Prostate gland (tissue), 2 donors: ENCODE measurements at regions not wholly inside any gene's neighbourhood (a gene's known extent, or its start where the extent isn't known, plus 50 kb on each side); places are given as distances from the start of the nearest gene placed in this dataset.

Experiments
- POLR2A ChIP-seq: fragments of 450-650 bp; IDR thresholded peaks from one replicate; pipeline ENCODE4 v1.6.1; 2016; ENCODE audit warnings: antibody characterized with exemption, mild to moderate bottlenecking
- POLR2AphosphoS5 ChIP-seq: sonication (generic); formaldehyde crosslinking; IDR thresholded peaks from one replicate; pipeline ENCODE4 v1.6.1; 2017; ENCODE audit warnings: antibody characterized with exemption
- TF ChIP-seq, protein P1 (sequence below), 4 experiments: fragments of 200-600 bp in 2 of 4; fragments of 450-650 bp in 2 of 4; sonication (generic) in 2 of 4; IDR thresholded peaks; 1 replicate in 3 of 4; 2 replicates in 1 of 4; pipeline ENCODE4 v1.5.1; 2016 to 2019; ENCODE audit warnings: antibody characterized with exemption in 4 of 4, mild to moderate bottlenecking in 2 of 4, moderate library complexity in 2 of 4

DNA sequence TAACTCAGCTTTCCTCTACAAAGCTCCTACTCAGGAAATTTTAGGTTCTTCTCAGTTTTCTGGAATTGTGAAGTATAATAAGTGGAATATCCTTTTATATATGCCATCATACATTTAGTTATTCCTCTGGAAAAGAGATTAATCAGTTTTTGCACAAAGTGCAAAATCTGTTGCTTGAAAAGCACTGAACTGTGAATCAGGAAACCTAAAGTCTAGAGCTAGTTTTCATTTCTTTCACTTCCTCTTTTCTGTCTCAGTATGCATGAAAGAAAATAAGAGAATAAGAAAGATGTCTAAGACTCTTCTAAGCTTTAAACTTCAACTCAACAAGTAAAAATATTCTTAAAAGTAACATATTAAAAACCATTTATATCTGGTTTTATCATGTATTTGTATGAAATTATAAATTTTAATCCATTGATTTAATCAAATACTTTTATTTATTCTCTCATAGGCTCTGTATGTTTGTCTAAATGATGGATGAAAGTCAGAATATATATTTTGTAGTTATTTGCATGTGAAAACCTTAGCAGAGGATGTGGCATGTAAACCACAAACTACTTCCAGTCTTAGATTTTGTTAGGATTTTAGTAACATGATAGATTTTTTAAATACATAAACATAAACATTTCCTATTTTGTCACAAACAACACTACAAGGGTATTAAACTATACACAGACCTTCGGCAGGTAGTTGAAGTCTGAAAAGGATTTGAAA is 1073.0 kb downstream of the XPNPEP1 start:
- TF ChIP-seq, protein P1, sequence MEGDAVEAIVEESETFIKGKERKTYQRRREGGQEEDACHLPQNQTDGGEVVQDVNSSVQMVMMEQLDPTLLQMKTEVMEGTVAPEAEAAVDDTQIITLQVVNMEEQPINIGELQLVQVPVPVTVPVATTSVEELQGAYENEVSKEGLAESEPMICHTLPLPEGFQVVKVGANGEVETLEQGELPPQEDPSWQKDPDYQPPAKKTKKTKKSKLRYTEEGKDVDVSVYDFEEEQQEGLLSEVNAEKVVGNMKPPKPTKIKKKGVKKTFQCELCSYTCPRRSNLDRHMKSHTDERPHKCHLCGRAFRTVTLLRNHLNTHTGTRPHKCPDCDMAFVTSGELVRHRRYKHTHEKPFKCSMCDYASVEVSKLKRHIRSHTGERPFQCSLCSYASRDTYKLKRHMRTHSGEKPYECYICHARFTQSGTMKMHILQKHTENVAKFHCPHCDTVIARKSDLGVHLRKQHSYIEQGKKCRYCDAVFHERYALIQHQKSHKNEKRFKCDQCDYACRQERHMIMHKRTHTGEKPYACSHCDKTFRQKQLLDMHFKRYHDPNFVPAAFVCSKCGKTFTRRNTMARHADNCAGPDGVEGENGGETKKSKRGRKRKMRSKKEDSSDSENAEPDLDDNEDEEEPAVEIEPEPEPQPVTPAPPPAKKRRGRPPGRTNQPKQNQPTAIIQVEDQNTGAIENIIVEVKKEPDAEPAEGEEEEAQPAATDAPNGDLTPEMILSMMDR (IDR thresholded peaks at IDR 0.05), result no peak
- TF ChIP-seq POLR2A, result no peak
- TF ChIP-seq POLR2AphosphoS5, result no peak
